Endothelial cell of umbilical vein (primary cell): ENCODE measurements at regions not wholly inside any gene's neighbourhood (a gene's known extent, or its start where the extent isn't known, plus 50 kb on each side); places are given as distances from the start of the nearest gene placed in this dataset.

Source experiments
- EZH2 ChIP-seq: IDR thresholded peaks from 2 replicates; pipeline ENCODE4 v1.6.1; 2012; ENCODE audit warnings: borderline replicate concordance, low read depth, mild to moderate bottlenecking, moderate library complexity, low read length, inconsistent platforms; ENCODE audit not compliant: severe bottlenecking
- FOS ChIP-seq: IDR thresholded peaks from 2 replicates; pipeline ENCODE4 v1.6.1; 2011; ENCODE audit warnings: mild to moderate bottlenecking, low read length, moderate library complexity, borderline replicate concordance; ENCODE audit not compliant: insufficient read depth
- JUN ChIP-seq: IDR thresholded peaks from 2 replicates; pipeline ENCODE4 v1.6.1; 2011; ENCODE audit warnings: borderline replicate concordance, low read depth; ENCODE audit not compliant: insufficient read length, insufficient read depth
- MYC ChIP-seq: IDR thresholded peaks from one replicate; pipeline ENCODE4 v1.6.1; 2011; ENCODE audit warnings: mild to moderate bottlenecking, low read depth, low read length
- POLR2A ChIP-seq: IDR thresholded peaks from 2 replicates; pipeline ENCODE4 v1.6.1; 2012; ENCODE audit warnings: low read depth, mild to moderate bottlenecking, control low read depth, low read length
- POLR2AphosphoS5 ChIP-seq: IDR thresholded peaks from 2 replicates; pipeline ENCODE4 v1.6.1; 2012; ENCODE audit warnings: low read depth, mild to moderate bottlenecking, control low read depth, low read length, moderate library complexity; ENCODE audit not compliant: insufficient read depth
- TF ChIP-seq, protein P1 (sequence below), 2 donors: IDR thresholded peaks; 1 replicate in 1 of 2; 2 replicates in 1 of 2; pipeline ENCODE4 v1.5.1; 2011; ENCODE audit warnings: low read length in 2 of 2, mild to moderate bottlenecking in 2 of 2, moderate library complexity in 2 of 2, control low read depth in 1 of 2, inconsistent platforms in 1 of 2, low read depth in 1 of 2; ENCODE audit not compliant: insufficient read depth in 1 of 2; ENCODE audit errors: extremely low read depth in 1 of 2
- TF ChIP-seq, protein P2 (sequence below): IDR thresholded peaks from 2 replicates; pipeline ENCODE4 v1.6.1; 2011; ENCODE audit not compliant: insufficient read depth, insufficient read length

DNA sequence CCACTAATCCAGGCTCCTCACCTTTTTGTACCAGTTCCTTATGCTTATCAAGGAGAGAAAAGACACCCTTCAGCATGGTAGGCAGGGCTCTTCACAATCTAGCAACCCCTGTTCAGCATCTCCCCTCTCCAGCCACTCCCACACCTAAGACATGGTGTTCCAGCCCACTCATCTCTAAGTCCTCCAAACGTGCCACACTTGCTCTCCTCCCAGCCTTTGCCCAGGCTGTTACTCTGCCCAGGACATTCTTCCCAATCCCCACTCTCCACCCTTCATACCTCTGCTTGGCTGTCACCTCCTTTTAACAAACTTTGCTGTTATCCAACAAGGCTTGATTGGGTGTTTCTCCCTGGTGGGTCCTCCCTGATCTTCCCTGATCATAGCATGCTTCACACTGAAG lies 270.6 kb upstream of the CHAC2 start:
- TF ChIP-seq POLR2A (no peak), JUN (no peak), EZH2 (no peak), POLR2AphosphoS5 (no peak), FOS (no peak), MYC (no peak)
- TF ChIP-seq, protein P1, sequence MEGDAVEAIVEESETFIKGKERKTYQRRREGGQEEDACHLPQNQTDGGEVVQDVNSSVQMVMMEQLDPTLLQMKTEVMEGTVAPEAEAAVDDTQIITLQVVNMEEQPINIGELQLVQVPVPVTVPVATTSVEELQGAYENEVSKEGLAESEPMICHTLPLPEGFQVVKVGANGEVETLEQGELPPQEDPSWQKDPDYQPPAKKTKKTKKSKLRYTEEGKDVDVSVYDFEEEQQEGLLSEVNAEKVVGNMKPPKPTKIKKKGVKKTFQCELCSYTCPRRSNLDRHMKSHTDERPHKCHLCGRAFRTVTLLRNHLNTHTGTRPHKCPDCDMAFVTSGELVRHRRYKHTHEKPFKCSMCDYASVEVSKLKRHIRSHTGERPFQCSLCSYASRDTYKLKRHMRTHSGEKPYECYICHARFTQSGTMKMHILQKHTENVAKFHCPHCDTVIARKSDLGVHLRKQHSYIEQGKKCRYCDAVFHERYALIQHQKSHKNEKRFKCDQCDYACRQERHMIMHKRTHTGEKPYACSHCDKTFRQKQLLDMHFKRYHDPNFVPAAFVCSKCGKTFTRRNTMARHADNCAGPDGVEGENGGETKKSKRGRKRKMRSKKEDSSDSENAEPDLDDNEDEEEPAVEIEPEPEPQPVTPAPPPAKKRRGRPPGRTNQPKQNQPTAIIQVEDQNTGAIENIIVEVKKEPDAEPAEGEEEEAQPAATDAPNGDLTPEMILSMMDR (IDR thresholded peaks at IDR 0.05; ENCODE audit: extremely low read depth in 1 of 2, insufficient read depth in 1 of 2, low read depth in 1 of 2, low read length in 2 of 2), result no peak
- TF ChIP-seq, protein P2, sequence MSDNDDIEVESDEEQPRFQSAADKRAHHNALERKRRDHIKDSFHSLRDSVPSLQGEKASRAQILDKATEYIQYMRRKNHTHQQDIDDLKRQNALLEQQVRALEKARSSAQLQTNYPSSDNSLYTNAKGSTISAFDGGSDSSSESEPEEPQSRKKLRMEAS, result no peak
